Endothelial cell of umbilical vein (primary cell): ENCODE measurements at regions not wholly inside any gene's neighbourhood (a gene's known extent, or its start where the extent isn't known, plus 50 kb on each side); places are given as distances from the start of the nearest gene placed in this dataset.

Source experiments
- BruUV-seq: library from RNA; stranded (reverse); fragments of 400-500 nt; replicated peaks from 2 replicates; lab custom pipeline; 2021; lab: Mats Ljungman, UMichigan
- CTCF ChIA-PET: fragments of 300-600, 350-600 bp; sonication (Branson Sonifier 250); formaldehyde crosslinking; loops from one replicate; lab custom pipeline; 2021; ENCODE audit warnings: antibody characterized with exemption, inconsistent platforms; lab: Charles Lee
- POLR2A ChIA-PET: fragments of 300-600, 350-600 bp; sonication (Branson Sonifier 250); formaldehyde crosslinking; loops from one replicate; lab custom pipeline; 2021; ENCODE audit warnings: antibody characterized with exemption, inconsistent platforms; lab: Charles Lee
- DNase-seq: peaks from one replicate; pipeline ENCODE4 v3.0.0-alpha.2; 2011; ENCODE audit warnings: low read depth, low spot score
- FAIRE-seq: peaks from 2 replicates; lab custom pipeline; 2011; peaks lifted over from hg19 to GRCh38; lab: Jason Lieb, UNC
- H2AFZ ChIP-seq: 2 replicates; pipeline ENCODE4 v1.6.0; 2012; ENCODE audit warnings: low read depth, low read length, control low read depth, inconsistent platforms
- H3K27ac ChIP-seq: 2 replicates; pipeline ENCODE4 v1.5.1; 2011; ENCODE audit warnings: low read depth, mild to moderate bottlenecking, control low read depth, low read length, moderate library complexity; ENCODE audit not compliant: insufficient read depth
- H3K27me3 ChIP-seq, 2 experiments: 2 replicates each; pipeline versions ENCODE4 v1.6.0 to v1.6.1; 2011; ENCODE audit warnings: low read length in 2 of 2, mixed read lengths in 1 of 2; ENCODE audit not compliant: control insufficient read depth in 2 of 2, insufficient read depth in 2 of 2
- H3K36me3 ChIP-seq, 2 experiments: 2 replicates in 1 of 2; 3 replicates in 1 of 2; pipeline ENCODE4 v1.5.1; 2011; ENCODE audit warnings: low read length in 2 of 2, mild to moderate bottlenecking in 1 of 2, moderate library complexity in 1 of 2; ENCODE audit not compliant: control insufficient read depth in 2 of 2, insufficient read depth in 2 of 2; ENCODE audit errors: extremely low read depth in 1 of 2
- H3K4me1 ChIP-seq: 3 replicates; pipeline ENCODE4 v1.5.1; 2011; ENCODE audit warnings: mild to moderate bottlenecking, low read length; ENCODE audit not compliant: control insufficient read depth, insufficient read depth; ENCODE audit errors: extremely low read depth
- H3K4me2 ChIP-seq: 2 replicates; pipeline ENCODE4 v1.6.1; 2011; ENCODE audit warnings: low read length, control low read depth, mixed read lengths; ENCODE audit not compliant: insufficient read depth
- H3K4me3 ChIP-seq, 3 experiments: fragments of 200-600 bp in 1 of 3; sonication (generic), shearing (Covaris generic) in 1 of 3; replicated peaks in 1 of 3; 2 replicates each; pipeline ENCODE4 v1.5.1; 2011 to 2016; ENCODE audit warnings: control low read depth in 3 of 3, low read length in 3 of 3, mild to moderate bottlenecking in 2 of 3, inconsistent platforms in 1 of 3, low read depth in 1 of 3, moderate library complexity in 1 of 3; ENCODE audit not compliant: insufficient read depth in 1 of 3
- H3K79me2 ChIP-seq: 2 replicates; pipeline ENCODE4 v1.6.0; 2012; ENCODE audit warnings: low read length, inconsistent platforms; ENCODE audit not compliant: control insufficient read depth, insufficient read depth
- H3K9ac ChIP-seq: replicated peaks from 2 replicates; pipeline ENCODE3; 2011; ENCODE audit warnings: low read length, control low read depth; ENCODE audit not compliant: insufficient read depth; ENCODE audit errors: extremely low read depth
- H3K9me1 ChIP-seq: replicated peaks from 3 replicates; pipeline ENCODE4 v1.6.0; 2011; ENCODE audit warnings: mild to moderate bottlenecking, low read length; ENCODE audit not compliant: control insufficient read depth, insufficient read depth; ENCODE audit errors: extremely low read depth
- H3K9me3 ChIP-seq: replicated peaks from 2 replicates; pipeline ENCODE4 v1.5.1; 2012; ENCODE audit warnings: low read length, inconsistent platforms; ENCODE audit not compliant: control insufficient read depth, insufficient read depth
- H4K20me1 ChIP-seq: replicated peaks from 2 replicates; pipeline ENCODE3; 2011; ENCODE audit warnings: mild to moderate bottlenecking, low read length; ENCODE audit not compliant: control insufficient read depth, insufficient read depth; ENCODE audit errors: extremely low read depth
- EZH2 ChIP-seq: IDR thresholded peaks from 2 replicates; pipeline ENCODE4 v1.6.1; 2012; ENCODE audit warnings: borderline replicate concordance, low read depth, mild to moderate bottlenecking, moderate library complexity, low read length, inconsistent platforms; ENCODE audit not compliant: severe bottlenecking
- FOS ChIP-seq: IDR thresholded peaks from 2 replicates; pipeline ENCODE4 v1.6.1; 2011; ENCODE audit warnings: mild to moderate bottlenecking, low read length, moderate library complexity, borderline replicate concordance; ENCODE audit not compliant: insufficient read depth
- GATA2 ChIP-seq: IDR thresholded peaks from 2 replicates; pipeline ENCODE4 v1.7.0; 2011; ENCODE audit warnings: low read depth, mild to moderate bottlenecking, moderate library complexity, mixed read lengths, low read length; ENCODE audit not compliant: insufficient read length, insufficient read depth
- JUN ChIP-seq: IDR thresholded peaks from 2 replicates; pipeline ENCODE4 v1.6.1; 2011; ENCODE audit warnings: borderline replicate concordance, low read depth; ENCODE audit not compliant: insufficient read length, insufficient read depth
- MAX ChIP-seq: IDR thresholded peaks from 2 replicates; pipeline ENCODE4 v1.6.1; 2011; ENCODE audit not compliant: insufficient read depth, insufficient read length
- MYC ChIP-seq: IDR thresholded peaks from one replicate; pipeline ENCODE4 v1.6.1; 2011; ENCODE audit warnings: mild to moderate bottlenecking, low read depth, low read length
- POLR2AphosphoS5 ChIP-seq: IDR thresholded peaks from 2 replicates; pipeline ENCODE4 v1.6.1; 2012; ENCODE audit warnings: low read depth, mild to moderate bottlenecking, control low read depth, low read length, moderate library complexity; ENCODE audit not compliant: insufficient read depth
- dilution Hi-C: fragments of 300-500 bp; cut with MboI; formaldehyde crosslinking; loops from one replicate; pipeline ENCODE4 v1.15.0; 2019; ENCODE audit warnings: low sequenced_read_pairs; ENCODE audit not compliant: extremely low pct_ligation_motif_present
- intact Hi-C: fragments of 100-400 bp; cut with micrococcal nuclease; formaldehyde crosslinking; loops from one replicate; pipeline ENCODE4 v1.10.0; 2022
- TF ChIP-seq, protein P1 (sequence below), 2 donors: IDR thresholded peaks; 1 replicate in 1 of 2; 2 replicates in 1 of 2; pipeline ENCODE4 v1.5.1; 2011; ENCODE audit warnings: low read length in 2 of 2, mild to moderate bottlenecking in 2 of 2, moderate library complexity in 2 of 2, control low read depth in 1 of 2, inconsistent platforms in 1 of 2, low read depth in 1 of 2; ENCODE audit not compliant: insufficient read depth in 1 of 2; ENCODE audit errors: extremely low read depth in 1 of 2

DNA sequence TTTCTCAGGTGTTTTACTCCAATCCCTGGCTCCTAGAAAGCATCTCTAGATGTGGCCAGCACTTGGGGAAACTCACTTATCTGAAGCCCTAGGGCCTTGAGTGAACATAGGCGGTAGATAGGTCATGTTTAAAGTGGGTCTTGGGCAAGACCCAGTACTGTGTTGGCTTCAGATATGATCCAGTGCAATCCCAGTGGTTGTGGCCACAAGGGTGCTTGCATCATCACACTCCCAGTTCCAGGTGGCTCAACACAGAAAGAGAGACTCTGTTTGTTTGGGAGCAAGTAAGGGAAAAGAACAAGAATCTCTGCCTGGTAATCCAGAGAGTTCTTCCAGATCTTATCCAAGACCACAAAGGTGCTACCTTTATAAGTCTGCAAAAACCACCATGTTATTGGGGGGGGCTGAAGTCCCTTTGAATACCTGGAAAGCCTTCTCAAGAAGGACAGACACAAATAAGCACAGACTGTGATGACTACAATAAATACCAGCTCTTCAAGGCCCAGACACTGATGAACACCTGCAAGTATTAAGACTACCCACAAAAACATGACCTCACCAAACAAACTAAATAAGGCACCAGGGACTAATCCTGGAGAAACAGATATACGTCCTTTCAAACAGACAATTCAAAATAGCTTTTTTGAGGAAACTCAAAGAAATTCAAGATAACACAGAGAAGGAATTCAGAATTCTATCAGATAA, 114.7 kb downstream of the LURAP1L start:
- Histone ChIP-seq H3K36me3 (no peaks in the 10 kb centered on the region), H3K27me3 (no peaks in the 10 kb centered on the region), H2AFZ (no peak overlapping the region), H3K4me3 (no peak overlapping the region), H3K4me2 (no peak overlapping the region), H3K79me2 (no peaks in the 10 kb centered on the region), H3K9ac (no peak overlapping the region), H3K9me1 (no peaks in the 10 kb centered on the region), H3K4me1 (no peaks in the 10 kb centered on the region), H4K20me1 (no peaks in the 10 kb centered on the region), H3K27ac (no peak overlapping the region), H3K9me3 (no peaks in the 10 kb centered on the region)
- POLR2A ChIA-PET = no interaction called here
- no peak for TF ChIP-seq MYC
- TF ChIP-seq EZH2 = no peak
- TF ChIP-seq JUN = no peak
- TF ChIP-seq FOS = no peak
- TF ChIP-seq GATA2 = no peak
- TF ChIP-seq, protein P1, sequence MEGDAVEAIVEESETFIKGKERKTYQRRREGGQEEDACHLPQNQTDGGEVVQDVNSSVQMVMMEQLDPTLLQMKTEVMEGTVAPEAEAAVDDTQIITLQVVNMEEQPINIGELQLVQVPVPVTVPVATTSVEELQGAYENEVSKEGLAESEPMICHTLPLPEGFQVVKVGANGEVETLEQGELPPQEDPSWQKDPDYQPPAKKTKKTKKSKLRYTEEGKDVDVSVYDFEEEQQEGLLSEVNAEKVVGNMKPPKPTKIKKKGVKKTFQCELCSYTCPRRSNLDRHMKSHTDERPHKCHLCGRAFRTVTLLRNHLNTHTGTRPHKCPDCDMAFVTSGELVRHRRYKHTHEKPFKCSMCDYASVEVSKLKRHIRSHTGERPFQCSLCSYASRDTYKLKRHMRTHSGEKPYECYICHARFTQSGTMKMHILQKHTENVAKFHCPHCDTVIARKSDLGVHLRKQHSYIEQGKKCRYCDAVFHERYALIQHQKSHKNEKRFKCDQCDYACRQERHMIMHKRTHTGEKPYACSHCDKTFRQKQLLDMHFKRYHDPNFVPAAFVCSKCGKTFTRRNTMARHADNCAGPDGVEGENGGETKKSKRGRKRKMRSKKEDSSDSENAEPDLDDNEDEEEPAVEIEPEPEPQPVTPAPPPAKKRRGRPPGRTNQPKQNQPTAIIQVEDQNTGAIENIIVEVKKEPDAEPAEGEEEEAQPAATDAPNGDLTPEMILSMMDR (IDR thresholded peaks at IDR 0.05; ENCODE audit: extremely low read depth in 1 of 2, insufficient read depth in 1 of 2, low read depth in 1 of 2, low read length in 2 of 2) = no peak
- no peak for TF ChIP-seq MAX
- no peak for TF ChIP-seq POLR2AphosphoS5
- BruUV-seq = no TSS peak
- DNase-seq = no peak
- dilution Hi-C loops (no loop called here), intact Hi-C loops (no loop called here)
- CTCF ChIA-PET = interaction anchor here (1.3 to 1.8 kb wide), 3 partner anchors 165 to 170 kb away, joined by 3 to 4 read pairs (median 4); no protein-coding TSS in a partner anchor
- no peak for FAIRE-seq
